ENCODE measurements at regions not wholly inside any gene's neighbourhood (a gene's known extent, or its start where the extent isn't known, plus 50 kb on each side); places are given as distances from the start of the nearest gene placed in this dataset.
"Not testable (repeated sequence)": the region's sequence is repeated elsewhere in the genome, so short reads cannot be mapped to it uniquely, and the experiment has no call there.

- no peak overlapping the region for H2AFZ ChIP-seq (ENCODE audit: low read length)
- H3K36me3 ChIP-seq (ENCODE audit: insufficient read depth, low read length): no peaks in the 10 kb centered on the region
- no peaks in the 10 kb centered on the region for H4K20me1 ChIP-seq (ENCODE audit: insufficient read depth, low read length, poor library complexity, severe bottlenecking)
- no peaks in the 10 kb centered on the region for H3F3A ChIP-seq (ENCODE audit: low read depth)
- no peaks in the 10 kb centered on the region for H3K79me2 ChIP-seq (ENCODE audit: insufficient read depth, low read length)
- H3K9me2 ChIP-seq (replicated peaks; ENCODE audit: low read depth, low read length): no peaks in the 10 kb centered on the region
- no peak overlapping the region for H3K9ac ChIP-seq (ENCODE audit: low read depth, low read length, poor library complexity, severe bottlenecking)
- TF ChIP-seq CTCF (conservative IDR thresholded peaks at IDR 0.05; ENCODE audit: low read length) (no peak), EZH2phosphoT487 (IDR thresholded peaks at IDR 0.05; ENCODE audit: borderline replicate concordance) (no peak)
- H3K4me3 ChIP-seq (ENCODE audit: low read length, poor library complexity, severe bottlenecking): no peak overlapping the region
- H3K4me2 ChIP-seq (ENCODE audit: low read depth, low read length, poor library complexity, severe bottlenecking): no peak overlapping the region
- no peaks in the 10 kb centered on the region for H3K9me3 ChIP-seq (ENCODE audit: insufficient read depth, low read depth, low read length)
- H3K4me1 ChIP-seq (ENCODE audit: insufficient read depth, low read length, poor library complexity, severe bottlenecking): no peaks in the 10 kb centered on the region
- H3K27me3 ChIP-seq (ENCODE audit: insufficient read depth, low read length, poor library complexity, severe bottlenecking): no peaks in the 10 kb centered on the region
Measured at GRCh38 chr12:74171478-74171909, 366.1 kb upstream of the ATXN7L3B start.

- not testable (repeated sequence) for H3K36me3 ChIP-seq (ENCODE audit: insufficient read depth, low read length); H3K9me2 ChIP-seq (replicated peaks; ENCODE audit: low read depth, low read length)
Measured at GRCh38 chr12:74174961-74175360, 362.7 kb upstream of the ATXN7L3B start.

GRCh38 chr12:74185360-74185759, 352.3 kb upstream of the ATXN7L3B start:
- Histone ChIP-seq H3K4me1 (ENCODE audit: insufficient read depth, low read length, poor library complexity, severe bottlenecking) (no peaks in the 10 kb centered on the region), H3K36me3 (ENCODE audit: insufficient read depth, low read length) (no peaks in the 10 kb centered on the region), H3K9me3 (ENCODE audit: insufficient read depth, low read depth, low read length) (no peaks in the 10 kb centered on the region), H3K9ac (ENCODE audit: low read depth, low read length, poor library complexity, severe bottlenecking) (no peak overlapping the region), H2AFZ (ENCODE audit: low read length) (no peak overlapping the region), H3K27me3 (ENCODE audit: insufficient read depth, low read length, poor library complexity, severe bottlenecking) (no peaks in the 10 kb centered on the region), H3F3A (ENCODE audit: low read depth) (no peaks in the 10 kb centered on the region), H3K79me2 (ENCODE audit: insufficient read depth, low read length) (no peaks in the 10 kb centered on the region), H3K4me2 (ENCODE audit: low read depth, low read length, poor library complexity, severe bottlenecking) (no peak overlapping the region), H4K20me1 (ENCODE audit: insufficient read depth, low read length, poor library complexity, severe bottlenecking) (no peaks in the 10 kb centered on the region), H3K9me2 (replicated peaks; ENCODE audit: low read depth, low read length) (0 out of 2 replicates have a peak, but pooled peaks cover 3% of the 10 kb centered on the region), H3K4me3 (ENCODE audit: low read length, poor library complexity, severe bottlenecking) (no peak overlapping the region)
- TF ChIP-seq EZH2phosphoT487 (IDR thresholded peaks at IDR 0.05; ENCODE audit: borderline replicate concordance): no peak
- no peak for TF ChIP-seq CTCF (conservative IDR thresholded peaks at IDR 0.05; ENCODE audit: low read length)

More at GRCh38 chr12:74174961-74175360, 362.7 kb upstream of the ATXN7L3B start:
- H3K27me3 ChIP-seq (ENCODE audit: insufficient read depth, low read length, poor library complexity, severe bottlenecking); H3K9ac ChIP-seq (ENCODE audit: low read depth, low read length, poor library complexity, severe bottlenecking); H4K20me1 ChIP-seq (ENCODE audit: insufficient read depth, low read length, poor library complexity, severe bottlenecking); H3K4me1 ChIP-seq (ENCODE audit: insufficient read depth, low read length, poor library complexity, severe bottlenecking); H3F3A ChIP-seq (ENCODE audit: low read depth); H2AFZ ChIP-seq (ENCODE audit: low read length); H3K4me3 ChIP-seq (ENCODE audit: low read length, poor library complexity, severe bottlenecking); H3K9me3 ChIP-seq (ENCODE audit: insufficient read depth, low read depth, low read length); H3K79me2 ChIP-seq (ENCODE audit: insufficient read depth, low read length); H3K4me2 ChIP-seq (ENCODE audit: low read depth, low read length, poor library complexity, severe bottlenecking): not testable (repeated sequence)

GRCh38 chr12:74193191-74193590, 344.4 kb upstream of the ATXN7L3B start:
- no peaks in the 10 kb centered on the region for H3K27me3 ChIP-seq (ENCODE audit: insufficient read depth, low read length, poor library complexity, severe bottlenecking)
- H3K9me2 ChIP-seq (replicated peaks; ENCODE audit: low read depth, low read length): 0 out of 2 replicates have a peak, but pooled peaks cover 4% of the 10 kb centered on the region
- no peak overlapping the region for H3K4me2 ChIP-seq (ENCODE audit: low read depth, low read length, poor library complexity, severe bottlenecking)
- H4K20me1 ChIP-seq (ENCODE audit: insufficient read depth, low read length, poor library complexity, severe bottlenecking): no peaks in the 10 kb centered on the region
- no peaks in the 10 kb centered on the region for H3K4me1 ChIP-seq (ENCODE audit: insufficient read depth, low read length, poor library complexity, severe bottlenecking)
- H3K36me3 ChIP-seq (ENCODE audit: insufficient read depth, low read length): no peaks in the 10 kb centered on the region
- H3K4me3 ChIP-seq (ENCODE audit: low read length, poor library complexity, severe bottlenecking): no peak overlapping the region
- no peaks in the 10 kb centered on the region for H3K79me2 ChIP-seq (ENCODE audit: insufficient read depth, low read length)
- no peak overlapping the region for H3K9ac ChIP-seq (ENCODE audit: low read depth, low read length, poor library complexity, severe bottlenecking)
- no peaks in the 10 kb centered on the region for H3K9me3 ChIP-seq (ENCODE audit: insufficient read depth, low read depth, low read length)
- H2AFZ ChIP-seq (ENCODE audit: low read length): no peak overlapping the region
- TF ChIP-seq CTCF (conservative IDR thresholded peaks at IDR 0.05; ENCODE audit: low read length) (no peak), EZH2phosphoT487 (IDR thresholded peaks at IDR 0.05; ENCODE audit: borderline replicate concordance) (no peak)
- H3F3A ChIP-seq (ENCODE audit: low read depth): no peaks in the 10 kb centered on the region

Measured in Loucy (cell line).